GM12864 (cell line): ENCODE measurements at regions not wholly inside any gene's neighbourhood (a gene's known extent, or its start where the extent isn't known, plus 50 kb on each side); places are given as distances from the start of the nearest gene placed in this dataset.

Source experiments
- DNase-seq: peaks from one replicate; pipeline ENCODE4 v3.0.0-alpha.2; 2011; ENCODE audit warnings: low read depth
- H3K4me3 ChIP-seq: 2 replicates; pipeline ENCODE4 v1.5.1; 2011; ENCODE audit warnings: mild to moderate bottlenecking, low read depth, low read length, control low read depth
- TF ChIP-seq, protein P1 (sequence below): IDR thresholded peaks from 2 replicates; pipeline ENCODE4 v1.5.1; 2011; ENCODE audit warnings: low read depth, mild to moderate bottlenecking, moderate library complexity, low read length, control low read depth, inconsistent platforms; ENCODE audit errors: missing control alignments

DNA sequence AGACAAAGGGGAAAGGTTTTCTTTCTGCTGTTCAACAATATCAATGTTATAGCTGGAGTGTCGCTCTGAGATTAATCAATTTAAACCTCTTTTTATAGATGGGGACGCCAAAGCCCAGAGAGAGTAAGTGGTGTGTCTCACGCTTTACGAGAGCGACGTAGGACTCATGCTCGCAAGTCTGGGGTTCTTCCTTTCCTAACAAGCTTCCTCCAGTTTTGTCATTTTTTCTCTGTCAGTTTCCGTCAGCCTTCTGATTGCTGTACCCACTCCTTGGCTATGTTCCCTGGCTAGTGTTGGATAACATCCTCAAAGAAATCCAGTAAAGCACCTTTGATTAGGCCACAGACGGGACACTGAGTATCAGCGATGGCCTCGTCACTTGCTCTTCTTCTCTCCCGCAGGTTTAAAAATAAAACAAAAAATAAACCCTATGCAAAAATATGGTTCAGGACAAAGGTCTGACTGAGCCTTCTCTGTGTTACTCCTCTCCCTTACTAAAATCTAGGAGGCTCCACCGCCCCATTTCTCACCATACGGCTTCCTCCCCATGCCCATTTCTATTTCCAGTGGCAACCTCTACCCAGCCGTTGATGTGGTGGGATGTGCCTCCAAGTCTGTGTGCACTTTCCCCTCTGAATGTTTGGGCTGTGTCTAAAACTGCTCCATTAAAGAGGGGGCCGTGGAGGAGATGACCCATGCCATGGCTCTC is 172.7 kb upstream of the PARP11 start:
- TF ChIP-seq, protein P1, sequence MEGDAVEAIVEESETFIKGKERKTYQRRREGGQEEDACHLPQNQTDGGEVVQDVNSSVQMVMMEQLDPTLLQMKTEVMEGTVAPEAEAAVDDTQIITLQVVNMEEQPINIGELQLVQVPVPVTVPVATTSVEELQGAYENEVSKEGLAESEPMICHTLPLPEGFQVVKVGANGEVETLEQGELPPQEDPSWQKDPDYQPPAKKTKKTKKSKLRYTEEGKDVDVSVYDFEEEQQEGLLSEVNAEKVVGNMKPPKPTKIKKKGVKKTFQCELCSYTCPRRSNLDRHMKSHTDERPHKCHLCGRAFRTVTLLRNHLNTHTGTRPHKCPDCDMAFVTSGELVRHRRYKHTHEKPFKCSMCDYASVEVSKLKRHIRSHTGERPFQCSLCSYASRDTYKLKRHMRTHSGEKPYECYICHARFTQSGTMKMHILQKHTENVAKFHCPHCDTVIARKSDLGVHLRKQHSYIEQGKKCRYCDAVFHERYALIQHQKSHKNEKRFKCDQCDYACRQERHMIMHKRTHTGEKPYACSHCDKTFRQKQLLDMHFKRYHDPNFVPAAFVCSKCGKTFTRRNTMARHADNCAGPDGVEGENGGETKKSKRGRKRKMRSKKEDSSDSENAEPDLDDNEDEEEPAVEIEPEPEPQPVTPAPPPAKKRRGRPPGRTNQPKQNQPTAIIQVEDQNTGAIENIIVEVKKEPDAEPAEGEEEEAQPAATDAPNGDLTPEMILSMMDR, result no peak
- DNase-seq, result no peak
- no peak overlapping the region for H3K4me3 ChIP-seq

DNA sequence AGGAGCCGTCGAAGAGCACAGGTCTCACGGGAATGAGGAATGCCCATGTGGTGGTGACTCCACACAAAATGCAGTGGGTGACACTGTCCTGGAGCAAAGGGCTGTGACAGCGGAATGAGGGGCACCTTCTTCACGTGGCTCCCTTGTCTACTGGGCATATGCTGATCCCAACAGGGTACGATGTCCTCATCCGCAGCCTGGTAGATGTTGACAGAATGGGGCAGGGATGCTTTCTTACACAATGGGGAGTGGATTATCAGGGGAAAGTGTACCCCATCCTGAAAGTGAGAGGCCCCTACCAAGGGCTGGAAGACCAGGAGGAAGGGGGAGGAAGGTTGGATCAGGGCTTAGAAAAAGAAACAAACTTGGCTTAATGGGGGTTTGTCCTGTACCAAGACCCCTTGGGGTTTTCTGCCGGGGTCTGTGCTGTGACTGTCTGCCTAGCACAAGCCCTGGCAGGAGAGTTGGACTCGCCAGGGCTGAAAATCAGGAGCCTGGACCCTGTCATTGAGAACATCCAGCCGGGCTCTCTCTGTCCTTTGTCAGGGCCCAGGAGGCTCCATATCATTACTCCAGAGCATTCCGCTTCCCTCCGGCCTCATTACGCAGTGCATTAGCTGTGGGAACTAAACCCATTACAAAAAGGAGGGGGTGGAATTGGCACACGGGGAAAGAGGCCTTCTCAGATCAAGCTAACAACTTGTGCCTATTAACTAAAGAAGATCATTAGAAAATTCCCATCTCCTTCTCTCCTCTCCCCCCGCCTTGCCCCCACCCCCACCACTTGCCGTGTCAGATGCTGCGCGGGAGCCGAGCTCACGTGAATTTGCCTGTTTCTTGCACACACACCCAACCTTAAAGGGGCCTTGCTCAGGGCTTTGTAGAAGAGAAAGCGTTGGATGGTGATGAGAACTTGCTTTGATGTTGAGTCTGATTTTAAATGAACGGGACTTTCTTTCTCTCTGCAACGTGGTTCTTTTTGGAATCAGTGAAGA is 171.8 kb upstream of the PARP11 start:
- no peak overlapping the region for H3K4me3 ChIP-seq
- DNase-seq, result no peak
- TF ChIP-seq, protein P1, result no peak

DNA sequence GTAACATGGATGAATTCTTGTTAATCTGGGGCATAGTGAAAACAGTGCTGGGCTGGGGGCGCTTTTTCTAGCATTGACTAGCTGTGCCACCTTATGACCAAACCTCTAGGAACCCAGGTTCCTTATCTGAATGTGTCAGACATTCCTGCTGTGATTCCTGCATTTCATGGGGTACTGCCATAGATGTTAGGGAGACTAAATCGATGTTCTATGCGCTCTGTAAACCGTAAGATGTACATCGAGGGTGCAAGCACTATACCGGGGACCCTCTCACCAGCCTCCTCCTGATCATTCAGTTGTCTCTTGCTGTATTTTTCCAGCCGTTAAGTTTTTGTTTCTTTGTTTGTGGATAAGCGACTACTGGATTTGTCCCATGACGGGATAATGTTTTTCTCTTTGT is 170.9 kb upstream of the PARP11 start:
- H3K4me3 ChIP-seq, result no peak overlapping the region
- TF ChIP-seq, protein P1, result no peak
- DNase-seq, result no peak

DNA sequence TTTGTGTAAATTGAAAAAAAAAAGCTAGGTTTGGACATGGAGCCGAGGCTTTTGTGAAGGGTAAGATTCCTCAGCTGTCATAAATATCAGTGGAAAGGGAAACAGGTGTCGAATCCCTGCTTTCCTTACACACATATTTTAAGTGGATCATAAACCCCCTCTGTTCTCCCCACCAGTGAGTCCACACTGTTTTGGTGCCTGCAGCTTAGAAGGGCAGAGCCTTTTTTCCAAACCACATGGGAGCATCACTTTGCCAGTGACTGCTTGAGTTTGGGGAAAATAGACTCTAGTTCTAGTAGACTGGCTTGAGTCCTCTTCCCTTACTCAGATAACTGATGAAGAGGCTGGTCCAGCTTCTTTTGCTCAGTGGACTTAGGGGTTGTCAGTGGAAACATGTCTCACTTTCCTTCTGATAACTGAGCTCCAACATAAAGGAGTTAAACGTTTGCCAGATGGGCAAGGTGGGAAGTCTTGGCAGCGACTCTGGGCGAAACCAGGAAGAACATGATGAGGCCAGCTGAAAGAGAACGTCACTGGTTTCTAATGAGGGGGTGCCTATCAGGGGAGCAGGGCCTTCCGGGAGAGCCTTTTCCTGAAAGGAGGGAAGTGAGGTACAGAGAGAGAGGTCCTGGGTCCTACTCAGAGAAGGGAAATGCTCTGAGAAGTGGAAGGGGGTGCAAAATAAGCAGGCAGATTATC is 168.1 kb upstream of the PARP11 start:
- no peak for DNase-seq
- H3K4me3 ChIP-seq, result no peak overlapping the region
- TF ChIP-seq, protein P1, result no peak

DNA sequence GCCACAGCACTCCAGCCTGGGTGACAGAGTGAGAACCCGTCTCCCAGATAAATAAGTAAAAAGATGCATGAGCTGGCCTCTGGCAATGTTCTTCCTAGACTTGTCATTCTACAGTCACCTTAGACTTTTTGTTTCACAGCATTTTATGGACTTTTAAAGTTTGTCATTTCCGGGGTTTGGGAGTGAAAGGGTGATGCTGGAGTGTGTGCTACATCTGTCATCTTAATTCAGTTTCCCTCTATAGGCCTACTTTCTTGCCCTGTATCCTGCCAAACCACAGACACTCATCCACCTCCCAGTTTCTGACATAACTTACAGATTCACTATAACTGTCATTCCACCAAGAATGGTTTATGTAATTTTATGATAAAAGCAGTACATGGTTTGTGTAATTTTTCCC is 166.7 kb upstream of the PARP11 start:
- no peak overlapping the region for H3K4me3 ChIP-seq
- TF ChIP-seq, protein P1, result no peak
- no peak for DNase-seq

DNA sequence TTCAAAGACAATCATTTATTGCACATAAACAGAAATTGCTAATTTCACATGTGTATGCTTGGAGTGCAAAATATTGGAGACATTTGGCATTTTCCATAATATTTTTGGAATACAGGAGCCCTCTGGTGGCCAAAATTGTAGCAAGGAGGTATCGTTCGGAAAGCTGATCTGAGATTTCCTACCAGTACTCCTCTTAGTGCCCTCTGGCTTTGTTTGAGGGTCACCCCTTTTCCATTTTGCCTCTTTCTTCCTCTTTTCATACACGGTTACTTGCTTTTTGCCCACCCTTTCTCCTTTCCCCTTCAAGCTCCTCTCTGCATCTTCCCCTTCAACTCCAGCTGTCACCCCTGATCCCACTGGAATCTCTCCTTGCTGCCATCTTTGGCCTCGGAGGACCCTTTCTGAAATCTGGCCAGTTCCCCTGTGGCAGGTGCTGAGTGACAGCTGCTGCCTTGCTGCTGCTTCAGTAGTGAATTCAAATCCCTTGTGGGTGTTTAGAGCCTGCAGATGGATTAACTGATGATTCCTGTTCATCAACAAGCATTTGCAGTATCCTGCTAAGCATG is 164.6 kb upstream of the PARP11 start:
- TF ChIP-seq, protein P1, result peak; percentile 47
- no peak for DNase-seq
- no peak overlapping the region for H3K4me3 ChIP-seq
